NCI-H748 (cell line): ENCODE measurements at regions not wholly inside any gene's neighbourhood (a gene's known extent, or its start where the extent isn't known, plus 50 kb on each side); places are given as distances from the start of the nearest gene placed in this dataset.

ENCODE experiments used
- DNase-seq: peaks from one replicate; lab custom pipeline; 2025; ENCODE audit not compliant: unreplicated experiment; lab: John Stamatoyannopoulos, UW

GRCh38 chr22:48433647-48434046 is 1394.0 kb downstream of the BRD1 start:
- no peak for DNase-seq

- DNase-seq, result no peak
Observed at GRCh38 chr22:48432781-48433518, 1394.7 kb downstream of the BRD1 start.

- no peak for DNase-seq
Observed at GRCh38 chr22:48431536-48432315, 1395.9 kb downstream of the BRD1 start.

- DNase-seq, result peak; percentile 41
Observed at GRCh38 chr22:48431014-48431413, 1396.7 kb downstream of the BRD1 start.

DNA sequence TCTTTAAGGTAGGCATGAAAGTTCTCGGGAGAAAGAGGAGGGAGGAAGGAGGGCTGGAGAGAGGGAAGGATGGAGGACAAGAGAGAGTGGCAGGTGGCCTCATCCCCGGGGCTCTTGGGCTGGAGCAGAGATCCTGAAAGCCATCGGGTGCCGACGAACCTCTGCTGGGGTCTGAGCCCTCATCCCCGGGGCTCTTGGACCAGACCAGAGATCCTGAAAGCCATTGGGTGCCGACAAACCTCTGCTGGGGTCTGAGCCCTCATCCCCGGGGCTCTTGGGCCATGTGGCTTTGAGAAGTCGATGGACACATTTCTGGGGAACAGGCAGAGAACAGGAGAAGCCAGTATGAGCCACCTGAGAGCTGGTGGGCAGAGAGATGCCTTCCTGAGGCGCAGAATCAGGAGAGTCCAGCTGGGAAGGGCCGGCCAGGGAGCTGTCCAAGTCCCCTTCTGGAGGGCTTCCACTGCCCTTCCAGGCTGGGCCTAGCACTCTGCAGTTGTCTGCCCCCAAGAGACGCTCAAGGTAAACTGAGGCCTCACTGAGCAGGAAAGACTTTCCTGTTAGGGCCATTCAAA is 1398.1 kb downstream of the BRD1 start:
- no peak for DNase-seq

GRCh38 chr22:48428631-48429371 is 1398.9 kb downstream of the BRD1 start:
- DNase-seq, result no peak

- DNase-seq, result no peak
Observed at GRCh38 chr22:48427731-48428211, 1399.9 kb downstream of the BRD1 start.

DNA sequence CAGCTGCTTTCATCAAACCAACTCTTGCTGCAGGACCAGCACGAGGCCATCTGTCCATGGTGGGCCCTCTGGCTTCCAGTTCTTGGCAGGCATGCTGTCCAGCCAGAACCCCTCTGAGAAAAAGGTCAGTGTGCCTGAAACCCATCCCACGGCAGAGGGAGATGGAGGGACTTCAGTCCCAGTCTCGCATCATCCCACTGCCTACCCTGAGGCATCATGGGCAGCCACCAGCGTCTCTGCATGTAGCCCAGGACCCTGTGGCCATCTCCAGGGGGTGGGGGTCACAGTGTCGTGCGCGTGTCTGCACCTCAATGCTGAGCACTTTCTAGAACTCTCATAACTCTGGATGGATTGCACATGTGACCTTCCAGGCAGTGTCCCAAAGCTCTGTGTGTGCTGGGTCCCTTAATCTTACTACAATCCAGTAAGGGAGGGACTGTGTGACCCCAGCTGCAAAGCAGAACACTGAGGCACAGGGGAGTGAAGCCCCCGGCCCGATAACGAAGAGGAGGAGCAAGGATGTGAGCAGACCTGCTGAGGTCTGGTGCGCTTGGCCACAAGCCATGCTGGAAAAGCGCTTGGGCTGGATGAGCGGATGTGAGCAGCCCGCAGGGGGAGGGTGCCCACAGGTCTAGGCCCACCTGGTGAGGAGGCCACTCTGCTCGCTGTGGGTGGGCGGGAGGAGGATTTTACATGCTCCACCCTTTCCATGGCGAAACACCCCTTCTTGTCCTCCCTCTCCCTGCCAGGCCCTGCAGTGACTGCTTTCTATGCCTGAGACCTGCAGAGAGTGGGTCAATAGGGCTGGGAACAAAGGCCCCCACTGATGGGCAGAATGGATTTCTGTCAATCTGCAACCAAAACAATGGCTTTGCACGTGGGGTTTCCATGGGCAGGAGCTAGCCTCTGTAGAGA is 1401.0 kb downstream of the BRD1 start:
- DNase-seq, result no peak

GRCh38 chr22:48425641-48426040 is 1402.0 kb downstream of the BRD1 start:
- no peak for DNase-seq

GRCh38 chr22:48425091-48425506 is 1402.6 kb downstream of the BRD1 start:
- no peak for DNase-seq

- no peak for DNase-seq
Observed at GRCh38 chr22:48424661-48425060, 1403.0 kb downstream of the BRD1 start.

GRCh38 chr22:48424201-48424627 is 1403.5 kb downstream of the BRD1 start:
- no peak for DNase-seq

GRCh38 chr22:48423481-48423911 is 1404.2 kb downstream of the BRD1 start:
- peak; percentile 45 for DNase-seq

GRCh38 chr22:48422900-48423480 is 1404.7 kb downstream of the BRD1 start:
- DNase-seq, result no peak

- DNase-seq, result no peak
Observed at GRCh38 chr22:48418831-48419230, 1408.8 kb downstream of the BRD1 start.

GRCh38 chr22:48417225-48418070 is 1410.2 kb downstream of the BRD1 start:
- no peak for DNase-seq

- DNase-seq, result peak; percentile 29
Observed at GRCh38 chr22:48416396-48417224, 1411.1 kb downstream of the BRD1 start.

- DNase-seq, result no peak
Observed at GRCh38 chr22:48415520-48415919, 1412.2 kb downstream of the BRD1 start.
